Endothelial cell of umbilical vein (primary cell): ENCODE measurements at regions not wholly inside any gene's neighbourhood (a gene's known extent, or its start where the extent isn't known, plus 50 kb on each side); places are given as distances from the start of the nearest gene placed in this dataset.

Experiments used
- BruUV-seq: library from RNA; stranded (reverse); fragments of 400-500 nt; replicated peaks from 2 replicates; lab custom pipeline; 2021; lab: Mats Ljungman, UMichigan
- CTCF ChIA-PET: fragments of 300-600, 350-600 bp; sonication (Branson Sonifier 250); formaldehyde crosslinking; loops from one replicate; lab custom pipeline; 2021; ENCODE audit warnings: antibody characterized with exemption, inconsistent platforms; lab: Charles Lee
- POLR2A ChIA-PET: fragments of 300-600, 350-600 bp; sonication (Branson Sonifier 250); formaldehyde crosslinking; loops from one replicate; lab custom pipeline; 2021; ENCODE audit warnings: antibody characterized with exemption, inconsistent platforms; lab: Charles Lee
- DNase-seq: peaks from one replicate; pipeline ENCODE4 v3.0.0-alpha.2; 2011; ENCODE audit warnings: low read depth, low spot score
- FAIRE-seq: peaks from 2 replicates; lab custom pipeline; 2011; peaks lifted over from hg19 to GRCh38; lab: Jason Lieb, UNC
- H2AFZ ChIP-seq: 2 replicates; pipeline ENCODE4 v1.6.0; 2012; ENCODE audit warnings: low read depth, low read length, control low read depth, inconsistent platforms
- H3K27ac ChIP-seq: 2 replicates; pipeline ENCODE4 v1.5.1; 2011; ENCODE audit warnings: low read depth, mild to moderate bottlenecking, control low read depth, low read length, moderate library complexity; ENCODE audit not compliant: insufficient read depth
- H3K27me3 ChIP-seq, 2 experiments: 2 replicates each; pipeline versions ENCODE4 v1.6.0 to v1.6.1; 2011; ENCODE audit warnings: low read length in 2 of 2, mixed read lengths in 1 of 2; ENCODE audit not compliant: control insufficient read depth in 2 of 2, insufficient read depth in 2 of 2
- H3K36me3 ChIP-seq, 2 experiments: 2 replicates in 1 of 2; 3 replicates in 1 of 2; pipeline ENCODE4 v1.5.1; 2011; ENCODE audit warnings: low read length in 2 of 2, mild to moderate bottlenecking in 1 of 2, moderate library complexity in 1 of 2; ENCODE audit not compliant: control insufficient read depth in 2 of 2, insufficient read depth in 2 of 2; ENCODE audit errors: extremely low read depth in 1 of 2
- H3K4me1 ChIP-seq: 3 replicates; pipeline ENCODE4 v1.5.1; 2011; ENCODE audit warnings: mild to moderate bottlenecking, low read length; ENCODE audit not compliant: control insufficient read depth, insufficient read depth; ENCODE audit errors: extremely low read depth
- H3K4me2 ChIP-seq: 2 replicates; pipeline ENCODE4 v1.6.1; 2011; ENCODE audit warnings: low read length, control low read depth, mixed read lengths; ENCODE audit not compliant: insufficient read depth
- H3K4me3 ChIP-seq, 3 experiments: fragments of 200-600 bp in 1 of 3; sonication (generic), shearing (Covaris generic) in 1 of 3; replicated peaks in 1 of 3; 2 replicates each; pipeline ENCODE4 v1.5.1; 2011 to 2016; ENCODE audit warnings: control low read depth in 3 of 3, low read length in 3 of 3, mild to moderate bottlenecking in 2 of 3, inconsistent platforms in 1 of 3, low read depth in 1 of 3, moderate library complexity in 1 of 3; ENCODE audit not compliant: insufficient read depth in 1 of 3
- H3K79me2 ChIP-seq: 2 replicates; pipeline ENCODE4 v1.6.0; 2012; ENCODE audit warnings: low read length, inconsistent platforms; ENCODE audit not compliant: control insufficient read depth, insufficient read depth
- H3K9ac ChIP-seq: replicated peaks from 2 replicates; pipeline ENCODE3; 2011; ENCODE audit warnings: low read length, control low read depth; ENCODE audit not compliant: insufficient read depth; ENCODE audit errors: extremely low read depth
- H3K9me1 ChIP-seq: replicated peaks from 3 replicates; pipeline ENCODE4 v1.6.0; 2011; ENCODE audit warnings: mild to moderate bottlenecking, low read length; ENCODE audit not compliant: control insufficient read depth, insufficient read depth; ENCODE audit errors: extremely low read depth
- H3K9me3 ChIP-seq: replicated peaks from 2 replicates; pipeline ENCODE4 v1.5.1; 2012; ENCODE audit warnings: low read length, inconsistent platforms; ENCODE audit not compliant: control insufficient read depth, insufficient read depth
- H4K20me1 ChIP-seq: replicated peaks from 2 replicates; pipeline ENCODE3; 2011; ENCODE audit warnings: mild to moderate bottlenecking, low read length; ENCODE audit not compliant: control insufficient read depth, insufficient read depth; ENCODE audit errors: extremely low read depth
- CTCF ChIP-seq, 2 donors: IDR thresholded peaks; 1 replicate in 1 of 2; 2 replicates in 1 of 2; pipeline ENCODE4 v1.5.1; 2011; ENCODE audit warnings: low read length in 2 of 2, mild to moderate bottlenecking in 2 of 2, moderate library complexity in 2 of 2, control low read depth in 1 of 2, inconsistent platforms in 1 of 2, low read depth in 1 of 2; ENCODE audit not compliant: insufficient read depth in 1 of 2; ENCODE audit errors: extremely low read depth in 1 of 2
- EZH2 ChIP-seq: IDR thresholded peaks from 2 replicates; pipeline ENCODE4 v1.6.1; 2012; ENCODE audit warnings: borderline replicate concordance, low read depth, mild to moderate bottlenecking, moderate library complexity, low read length, inconsistent platforms; ENCODE audit not compliant: severe bottlenecking
- FOS ChIP-seq: IDR thresholded peaks from 2 replicates; pipeline ENCODE4 v1.6.1; 2011; ENCODE audit warnings: mild to moderate bottlenecking, low read length, moderate library complexity, borderline replicate concordance; ENCODE audit not compliant: insufficient read depth
- GATA2 ChIP-seq: IDR thresholded peaks from 2 replicates; pipeline ENCODE4 v1.7.0; 2011; ENCODE audit warnings: low read depth, mild to moderate bottlenecking, moderate library complexity, mixed read lengths, low read length; ENCODE audit not compliant: insufficient read length, insufficient read depth
- JUN ChIP-seq: IDR thresholded peaks from 2 replicates; pipeline ENCODE4 v1.6.1; 2011; ENCODE audit warnings: borderline replicate concordance, low read depth; ENCODE audit not compliant: insufficient read length, insufficient read depth
- MAX ChIP-seq: IDR thresholded peaks from 2 replicates; pipeline ENCODE4 v1.6.1; 2011; ENCODE audit not compliant: insufficient read depth, insufficient read length
- MYC ChIP-seq: IDR thresholded peaks from one replicate; pipeline ENCODE4 v1.6.1; 2011; ENCODE audit warnings: mild to moderate bottlenecking, low read depth, low read length
- POLR2A ChIP-seq: IDR thresholded peaks from 2 replicates; pipeline ENCODE4 v1.6.1; 2012; ENCODE audit warnings: low read depth, mild to moderate bottlenecking, control low read depth, low read length
- POLR2AphosphoS5 ChIP-seq: IDR thresholded peaks from 2 replicates; pipeline ENCODE4 v1.6.1; 2012; ENCODE audit warnings: low read depth, mild to moderate bottlenecking, control low read depth, low read length, moderate library complexity; ENCODE audit not compliant: insufficient read depth
- dilution Hi-C: fragments of 300-500 bp; cut with MboI; formaldehyde crosslinking; loops from one replicate; pipeline ENCODE4 v1.15.0; 2019; ENCODE audit warnings: low sequenced_read_pairs; ENCODE audit not compliant: extremely low pct_ligation_motif_present
- intact Hi-C: fragments of 100-400 bp; cut with micrococcal nuclease; formaldehyde crosslinking; loops from one replicate; pipeline ENCODE4 v1.10.0; 2022

- H2AFZ ChIP-seq, result no peak overlapping the region
- no peak overlapping the region for H3K4me3 ChIP-seq
- DNase-seq, result no peak
- dilution Hi-C loops (no loop called here), intact Hi-C loops (no loop called here)
- no peak overlapping the region for H3K9ac ChIP-seq
- H3K4me2 ChIP-seq, result no peak overlapping the region
- H3K27ac ChIP-seq, result no peak overlapping the region
- no peaks in the 10 kb centered on the region for H3K79me2 ChIP-seq
- H3K36me3 ChIP-seq, result no peaks in the 10 kb centered on the region
- H4K20me1 ChIP-seq, result no peaks in the 10 kb centered on the region
- H3K27me3 ChIP-seq, result peaks cover 0 to 4% of the 10 kb centered on the region in 2 experiments
- POLR2A ChIA-PET, result no interaction called here
- CTCF ChIA-PET, result interaction anchor here (0.6 kb wide), 1 partner anchor 724 kb away, joined by 3 read pairs; no protein-coding TSS in a partner anchor
- TF ChIP-seq CTCF (IDR thresholded peaks at IDR 0.05; ENCODE audit: extremely low read depth in 1 of 2, insufficient read depth in 1 of 2, low read depth in 1 of 2, low read length in 2 of 2), result no peak
- no peak for TF ChIP-seq MYC
- TF ChIP-seq EZH2, result no peak
- TF ChIP-seq POLR2A, result no peak
- TF ChIP-seq MAX, result no peak
- no peak for TF ChIP-seq JUN
- TF ChIP-seq POLR2AphosphoS5, result no peak
- TF ChIP-seq GATA2, result no peak
- no peak for TF ChIP-seq FOS
- H3K9me3 ChIP-seq, result peaks cover 1% of the 10 kb centered on the region
- no TSS peak for BruUV-seq
- H3K4me1 ChIP-seq, result no peaks in the 10 kb centered on the region
- FAIRE-seq, result no peak
- H3K9me1 ChIP-seq, result no peaks in the 10 kb centered on the region
Measured at GRCh38 chr10:90141791-90142190, 440.4 kb downstream of the KIF20B start.
